ENCODE measurements at regions not wholly inside any gene's neighbourhood (a gene's known extent, or its start where the extent isn't known, plus 50 kb on each side); places are given as distances from the start of the nearest gene placed in this dataset.
"Not testable (repeated sequence)": the region's sequence is repeated elsewhere in the genome, so short reads cannot be mapped to it uniquely, and the experiment has no call there.

DNA sequence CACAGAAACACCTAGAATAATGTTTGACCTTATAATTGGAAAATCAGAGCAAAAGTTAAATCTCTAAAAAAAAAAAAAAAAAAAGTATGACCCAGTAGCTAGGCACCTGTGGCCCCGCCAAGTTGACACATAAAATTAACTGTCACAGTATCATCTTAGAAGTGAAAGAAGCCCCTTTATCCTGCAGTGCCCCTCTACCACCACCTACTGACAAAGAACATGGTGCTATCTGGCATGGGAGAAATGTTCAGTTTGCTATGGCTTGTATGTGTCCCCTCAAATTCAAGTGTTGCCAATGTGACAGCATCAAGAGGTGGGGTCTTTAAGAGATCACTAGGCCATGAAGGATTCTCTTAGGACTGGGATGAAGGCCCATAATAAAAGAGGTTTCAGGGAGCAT, 601.5 kb downstream of the TRIML1 start:
- TF ChIP-seq POLR2A (IDR thresholded peaks at IDR 0.05) = not testable (repeated sequence)
- TF ChIP-seq, protein P1, sequence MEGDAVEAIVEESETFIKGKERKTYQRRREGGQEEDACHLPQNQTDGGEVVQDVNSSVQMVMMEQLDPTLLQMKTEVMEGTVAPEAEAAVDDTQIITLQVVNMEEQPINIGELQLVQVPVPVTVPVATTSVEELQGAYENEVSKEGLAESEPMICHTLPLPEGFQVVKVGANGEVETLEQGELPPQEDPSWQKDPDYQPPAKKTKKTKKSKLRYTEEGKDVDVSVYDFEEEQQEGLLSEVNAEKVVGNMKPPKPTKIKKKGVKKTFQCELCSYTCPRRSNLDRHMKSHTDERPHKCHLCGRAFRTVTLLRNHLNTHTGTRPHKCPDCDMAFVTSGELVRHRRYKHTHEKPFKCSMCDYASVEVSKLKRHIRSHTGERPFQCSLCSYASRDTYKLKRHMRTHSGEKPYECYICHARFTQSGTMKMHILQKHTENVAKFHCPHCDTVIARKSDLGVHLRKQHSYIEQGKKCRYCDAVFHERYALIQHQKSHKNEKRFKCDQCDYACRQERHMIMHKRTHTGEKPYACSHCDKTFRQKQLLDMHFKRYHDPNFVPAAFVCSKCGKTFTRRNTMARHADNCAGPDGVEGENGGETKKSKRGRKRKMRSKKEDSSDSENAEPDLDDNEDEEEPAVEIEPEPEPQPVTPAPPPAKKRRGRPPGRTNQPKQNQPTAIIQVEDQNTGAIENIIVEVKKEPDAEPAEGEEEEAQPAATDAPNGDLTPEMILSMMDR (IDR thresholded peaks at IDR 0.05) = not testable (repeated sequence)

Data from thyroid gland (tissue), 4 donors.